Heart left ventricle (tissue), 16 donors: ENCODE measurements at regions not wholly inside any gene's neighbourhood (a gene's known extent, or its start where the extent isn't known, plus 50 kb on each side); places are given as distances from the start of the nearest gene placed in this dataset.

Experiments used
- ATAC-seq, 4 donors: fragments of 200-7000 bp; cut with Tn5 transposase; one replicate each; pipeline ENCODE4 v1.9.1; 2020 to 2022; ENCODE audit warnings: moderate library complexity in 4 of 4, mild to moderate bottlenecking in 3 of 4, moderate number of reproducible peaks in 1 of 4
- DNase-seq, 5 donors: peaks; one replicate each; pipeline ENCODE4 v3.0.0-alpha.2; 2020
- H3K27ac ChIP-seq, 12 donors: fragments of 200-600 bp; sonication (generic) in 4 of 12; one replicate each; pipeline versions ENCODE4 v1.5.0 to v1.8.0; 2016 to 2022; ENCODE audit warnings: mild to moderate bottlenecking in 2 of 12
- H3K27me3 ChIP-seq, 9 donors: fragments of 200-600 bp; sonication (generic) in 2 of 9; one replicate each; pipeline versions ENCODE4 v1.5.1 to v1.8.0; 2016 to 2022; ENCODE audit warnings: mild to moderate bottlenecking in 3 of 9
- H3K36me3 ChIP-seq, 9 donors: fragments of 200-600 bp; sonication (generic) in 2 of 9; one replicate each; pipeline versions ENCODE4 v1.5.0 to v1.8.0; 2018 to 2022; ENCODE audit warnings: mild to moderate bottlenecking in 2 of 9
- H3K4me1 ChIP-seq, 12 donors: fragments of 200-600 bp; sonication (generic) in 4 of 12; one replicate each; pipeline versions ENCODE4 v1.5.0 to v1.8.0; 2016 to 2022; ENCODE audit warnings: mild to moderate bottlenecking in 3 of 12
- H3K4me3 ChIP-seq, 12 donors: fragments of 200-600 bp; sonication (generic) in 4 of 12; one replicate each; pipeline versions ENCODE4 v1.5.0 to v1.8.0; 2017 to 2022; ENCODE audit warnings: mild to moderate bottlenecking in 9 of 12, moderate library complexity in 4 of 12
- H3K9me3 ChIP-seq, 12 donors: fragments of 200-600 bp; sonication (generic) in 4 of 12; one replicate each; pipeline versions ENCODE4 v1.5.0 to v1.8.0; 2016 to 2022; ENCODE audit warnings: mild to moderate bottlenecking in 1 of 12
- CTCF ChIP-seq, 12 donors: fragments of 200-600 bp; sonication (generic) in 4 of 12; IDR thresholded peaks; one replicate each; pipeline versions ENCODE4 v1.5.0 to v1.8.0; 2018 to 2022; ENCODE audit warnings: antibody characterized with exemption in 12 of 12, mild to moderate bottlenecking in 5 of 12
- POLR2A ChIP-seq, 2 donors: fragments of 450-650 bp; IDR thresholded peaks; one replicate each; pipeline ENCODE4 v1.6.1; 2017; ENCODE audit warnings: antibody characterized with exemption in 2 of 2, mild to moderate bottlenecking in 2 of 2, moderate library complexity in 2 of 2
- WGBS, 4 donors: extraction: QIAGEN DNeasy Blood & Tissue Kit in 2 of 4; methylation state at CpG; one replicate each; pipeline versions ENCODE4 v1.1.5 to v1.1.7; 2013 to 2018; 5-methylcytosine and 5-hydroxymethylcytosine counted together
- intact Hi-C, 10 donors: fragments of 100-400 bp; cut with DNase I; formaldehyde crosslinking; loops; one replicate each; pipeline versions ENCODE4 v1.11.1 to v1.14.2; 2022
- donor health status: ischemic (EF 13 %, LVEDD 7.1; RV severe dilation, severe dysfunction).
- donor health status: healthy with polysubstance abuse.
- donor health status: DM: no; HTN: yes; CAD: no.
- donor health status: DM: no; HTN: no; CAD: no.
- donor health status: ischemic (EF 25% LVEDD 6.9; RV normal size, moderate dysfunction).
- donor health status: ischemic (EF 25% LVEDD 5.7; RV mildly dilated, moderate dysfunction).
- donor health status: healthy.
- donor health status: DM: yes; HTN: yes; CAD: no.
- donor health status: ischemic (EF 35%, LVEDD 5.7; RV mildly dilated, moderate dysfunction).
- donor health status: nonischemic (EF 11% LVEDD 7.7; RV severe dilation, severe dysfunction).
- donor health status: DM: yes; HTN: yes; CAD: no.
- donor health status: PGD.
- donor health status: ischemic (EF 29% LVEDD 5.4; RV normal size, mild dysfunction).
- donor health status: nonischemic (EF 23%, LVEDD 6.1; RV moderate dilation, normal function).

GRCh38 chr18:75945265-75945933, 517.9 kb upstream of the SMIM21 start:
- H3K9me3 ChIP-seq: peaks cover 0 to 24% (median 12%) of the 10 kb centered on the region in 12 donors
- H3K36me3 ChIP-seq: no peaks in the 10 kb centered on the region
- no peak for ATAC-seq
- WGBS, 4 donors: 69 to 87% (median 82%) methylated on average over 5 of the region's 5 CpGs
- H3K4me3 ChIP-seq: no peak overlapping the region
- no peaks in the 10 kb centered on the region for H3K4me1 ChIP-seq
- no peaks in the 10 kb centered on the region for H3K27me3 ChIP-seq
- no peak for DNase-seq
- intact Hi-C loops: no loop called here
- TF ChIP-seq POLR2A (IDR thresholded peaks at IDR 0.05) (no peak), CTCF (IDR thresholded peaks at IDR 0.05) (no peak)
- no peak overlapping the region for H3K27ac ChIP-seq

GRCh38 chr18:75937306-75937705, 509.8 kb upstream of the SMIM21 start:
- DNase-seq (no peak), ATAC-seq (no peak)
- no peaks in the 10 kb centered on the region for H3K36me3 ChIP-seq
- intact Hi-C loops: no loop called here
- no peaks in the 10 kb centered on the region for H3K27me3 ChIP-seq
- H3K27ac ChIP-seq: no peak overlapping the region
- TF ChIP-seq POLR2A (IDR thresholded peaks at IDR 0.05) (no peak), CTCF (IDR thresholded peaks at IDR 0.05) (no peak)
- H3K4me3 ChIP-seq: no peak overlapping the region
- 21 to 45% (median 33%) methylated on average over 2 of the region's 2 CpGs for WGBS, 4 donors
- no peaks in the 10 kb centered on the region for H3K4me1 ChIP-seq
- peaks cover 0 to 9% (median 0%) of the 10 kb centered on the region in 12 donors for H3K9me3 ChIP-seq

GRCh38 chr18:75936862-75937261, 509.4 kb upstream of the SMIM21 start:
- no peak overlapping the region for H3K4me3 ChIP-seq
- H3K4me1 ChIP-seq: no peaks in the 10 kb centered on the region
- ATAC-seq (no peak), DNase-seq (no peak)
- H3K36me3 ChIP-seq: no peaks in the 10 kb centered on the region
- peaks cover 0 to 5% (median 0%) of the 10 kb centered on the region in 12 donors for H3K9me3 ChIP-seq
- H3K27me3 ChIP-seq: no peaks in the 10 kb centered on the region
- no peak overlapping the region for H3K27ac ChIP-seq
- intact Hi-C loops: no loop called here
- WGBS, 4 donors: 75 to 91% (median 85%) methylated on average over 1 of the region's 1 CpG
- TF ChIP-seq CTCF (IDR thresholded peaks at IDR 0.05): no peak
- TF ChIP-seq POLR2A (IDR thresholded peaks at IDR 0.05): no peak

- H3K9me3 ChIP-seq: no peaks in the 10 kb centered on the region
- no peaks in the 10 kb centered on the region for H3K27me3 ChIP-seq
- H3K4me1 ChIP-seq: no peaks in the 10 kb centered on the region
- no peak overlapping the region for H3K4me3 ChIP-seq
- ATAC-seq (no peak), DNase-seq (no peak)
- TF ChIP-seq CTCF (IDR thresholded peaks at IDR 0.05) (no peak), POLR2A (IDR thresholded peaks at IDR 0.05) (no peak)
- no peaks in the 10 kb centered on the region for H3K36me3 ChIP-seq
- WGBS, 4 donors: 66 to 79% (median 76%) methylated on average over 2 of the region's 2 CpGs
- intact Hi-C loops: no loop called here
- H3K27ac ChIP-seq: no peak overlapping the region
These were observed 503.6 kb upstream of the SMIM21 start for GRCh38 chr18:75931079-75931478.
